Chondrocyte (in vitro differentiated cells): ENCODE measurements at regions not wholly inside any gene's neighbourhood (a gene's known extent, or its start where the extent isn't known, plus 50 kb on each side); places are given as distances from the start of the nearest gene placed in this dataset.

ENCODE experiments used
- DNase-seq: peaks from one replicate; pipeline ENCODE4 v3.0.0; 2021; ENCODE audit warnings: mixed read lengths, low spot score
- H3K27ac Mint-ChIP-seq: one replicate; pipeline ENCODE4 v1.8.0; 2021; ENCODE audit warnings: mild to moderate bottlenecking, moderate library complexity, mixed read lengths; ENCODE audit not compliant: unreplicated experiment
- H3K27me3 Mint-ChIP-seq: 2 replicates; pipeline ENCODE4 v1.8.0; 2021; ENCODE audit warnings: low read depth, mixed read lengths
- H3K36me3 Mint-ChIP-seq: 2 replicates; pipeline ENCODE4 v1.8.0; 2021; ENCODE audit warnings: low read depth, mixed read lengths
- H3K4me1 Mint-ChIP-seq: 2 replicates; pipeline ENCODE4 v1.8.0; 2021; ENCODE audit warnings: low read depth, mild to moderate bottlenecking, mixed read lengths
- H3K4me3 Mint-ChIP-seq: one replicate; pipeline ENCODE4 v1.8.0; 2021; ENCODE audit warnings: mild to moderate bottlenecking, moderate library complexity, mixed read lengths; ENCODE audit not compliant: unreplicated experiment
- H3K9me3 Mint-ChIP-seq: 2 replicates; pipeline ENCODE4 v1.8.0; 2021; ENCODE audit warnings: low read depth, mixed read lengths
- CTCF ChIP-seq: fragments of 200-600 bp; sonication (generic); IDR thresholded peaks from 2 replicates; pipeline ENCODE4 v1.5.0; 2021; ENCODE audit warnings: antibody characterized with exemption, mild to moderate bottlenecking, moderate library complexity

GRCh38 chr16:63244631-63245030 lies 1208.4 kb upstream of the CDH8 start:
- Mint-ChIP-seq H3K4me1 (no peaks in the 10 kb centered on the region), H3K9me3 (peaks cover 3% of the 10 kb centered on the region)

GRCh38 chr16:63241497-63242028 lies 1205.3 kb upstream of the CDH8 start:
- Mint-ChIP-seq H3K4me1 (no peaks in the 10 kb centered on the region), H3K36me3 (no peaks in the 10 kb centered on the region), H3K9me3 (no peaks in the 10 kb centered on the region), H3K4me3 (no peak overlapping the region), H3K27me3 (peaks cover 3% of the 10 kb centered on the region), H3K27ac (no peak overlapping the region)
- no peak for DNase-seq
- no peak for TF ChIP-seq CTCF

More at GRCh38 chr16:63244631-63245030, 1208.4 kb upstream of the CDH8 start:
- TF ChIP-seq CTCF = no peak
- DNase-seq = no peak
- Mint-ChIP-seq H3K27me3 (peaks cover 3% of the 10 kb centered on the region), H3K27ac (no peak overlapping the region), H3K36me3 (no peaks in the 10 kb centered on the region), H3K4me3 (no peak overlapping the region)

GRCh38 chr16:63239065-63239570 lies 1202.9 kb upstream of the CDH8 start:
- Mint-ChIP-seq H3K9me3 (peaks cover 5% of the 10 kb centered on the region), H3K27ac (no peak overlapping the region), H3K27me3 (no peaks in the 10 kb centered on the region), H3K36me3 (no peaks in the 10 kb centered on the region), H3K4me1 (no peaks in the 10 kb centered on the region), H3K4me3 (no peak overlapping the region)
- no peak for TF ChIP-seq CTCF
- no peak for DNase-seq

- H3K36me3 Mint-ChIP-seq = no peaks in the 10 kb centered on the region
- H3K27ac Mint-ChIP-seq = no peak overlapping the region
- TF ChIP-seq CTCF = no peak
- no peaks in the 10 kb centered on the region for H3K4me1 Mint-ChIP-seq
- H3K9me3 Mint-ChIP-seq = peaks cover 5% of the 10 kb centered on the region
- H3K27me3 Mint-ChIP-seq = no peaks in the 10 kb centered on the region
- no peak for DNase-seq
- H3K4me3 Mint-ChIP-seq = no peak overlapping the region
These were observed 1194.3 kb upstream of the CDH8 start for GRCh38 chr16:63230421-63231040.

- H3K4me3 Mint-ChIP-seq = no peak overlapping the region
- H3K4me1 Mint-ChIP-seq = no peaks in the 10 kb centered on the region
- H3K27me3 Mint-ChIP-seq = no peaks in the 10 kb centered on the region
- H3K9me3 Mint-ChIP-seq = no peaks in the 10 kb centered on the region
- no peak overlapping the region for H3K27ac Mint-ChIP-seq
- no peak for TF ChIP-seq CTCF
- H3K36me3 Mint-ChIP-seq = no peaks in the 10 kb centered on the region
- no peak for DNase-seq
These were observed 1192.0 kb upstream of the CDH8 start for GRCh38 chr16:63228259-63228658.
